GM19099 (cell line): ENCODE measurements at regions not wholly inside any gene's neighbourhood (a gene's known extent, or its start where the extent isn't known, plus 50 kb on each side); places are given as distances from the start of the nearest gene placed in this dataset.

Experiments used
- POLR2A ChIP-seq: IDR thresholded peaks from 3 replicates; pipeline ENCODE4 v1.6.1; 2011; ENCODE audit warnings: low read depth; ENCODE audit not compliant: insufficient read length; ENCODE audit errors: extremely low read depth

DNA sequence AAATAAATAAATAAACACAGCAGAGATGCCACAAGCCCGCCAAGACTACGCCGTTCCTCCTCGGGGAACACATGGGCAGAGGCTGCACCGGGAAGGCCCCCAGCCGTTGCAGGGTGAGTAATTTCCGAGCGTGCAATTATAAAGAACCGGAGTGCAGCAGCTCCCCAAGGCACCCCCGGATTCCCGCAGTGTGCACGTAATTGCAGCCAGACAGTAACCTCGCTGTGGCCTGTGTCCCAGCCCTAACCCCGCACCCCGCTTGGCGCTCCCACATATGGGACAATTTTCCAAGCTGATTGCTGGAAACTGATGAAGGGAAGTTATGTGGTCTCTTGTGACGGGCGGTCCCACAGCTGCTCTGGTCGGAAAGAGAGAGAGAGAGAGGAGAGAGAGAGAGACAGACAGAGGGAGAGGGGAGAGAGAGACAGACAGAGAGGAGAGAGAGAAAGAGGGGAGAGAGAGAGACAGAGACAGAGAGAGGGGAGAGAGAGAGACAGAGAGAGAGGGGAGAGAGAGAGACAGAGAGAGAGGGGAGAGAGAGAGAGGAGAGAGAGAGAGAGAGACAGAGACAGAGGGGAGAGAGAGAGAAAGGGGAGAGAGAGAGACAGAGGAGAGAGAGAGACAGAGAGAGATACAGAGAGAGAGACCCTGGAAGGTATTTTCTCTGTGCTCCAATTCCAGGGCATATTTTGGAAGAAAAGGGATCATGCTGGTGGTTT is 275.4 kb downstream of the SHOX start:
- no peak for TF ChIP-seq POLR2A

DNA sequence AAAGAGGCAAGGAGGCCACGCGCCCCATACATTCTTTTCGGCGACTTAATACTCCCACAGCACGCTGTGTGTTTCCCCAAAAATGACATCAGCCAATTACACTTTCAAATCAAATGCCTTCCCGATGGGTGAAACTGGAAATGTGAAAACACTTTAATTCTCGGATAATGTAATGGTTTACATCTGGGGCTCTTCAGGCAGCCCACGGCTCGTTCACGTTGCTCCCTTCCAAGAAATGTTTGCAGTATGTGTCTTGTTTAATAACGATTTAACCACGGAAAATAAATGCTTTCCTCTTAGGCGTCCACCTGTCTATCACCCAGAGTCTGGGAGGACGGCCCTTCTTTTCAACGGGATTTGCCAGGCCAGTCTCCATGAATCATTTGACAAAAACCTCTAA is 272.5 kb downstream of the SHOX start:
- TF ChIP-seq POLR2A, result no peak

DNA sequence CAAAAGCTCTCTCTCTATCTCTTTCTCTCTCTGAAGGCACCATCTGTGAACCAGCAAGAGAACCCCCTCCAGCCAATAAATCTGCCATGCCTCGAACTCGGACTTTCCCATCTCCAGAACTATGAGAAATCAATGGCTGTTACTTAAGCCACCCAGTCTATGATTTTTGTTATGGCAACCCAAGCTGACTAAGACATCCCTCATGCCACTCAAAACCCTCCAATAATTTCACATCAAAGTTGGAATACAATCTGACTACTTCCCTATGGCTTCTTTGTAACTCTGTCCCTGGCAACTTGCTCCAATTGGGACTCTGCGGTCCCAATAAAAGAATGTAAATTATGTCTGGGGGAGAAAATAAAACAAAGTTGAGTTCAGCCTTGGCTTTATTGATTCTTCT is 265.7 kb downstream of the SHOX start:
- TF ChIP-seq POLR2A, result no peak

DNA sequence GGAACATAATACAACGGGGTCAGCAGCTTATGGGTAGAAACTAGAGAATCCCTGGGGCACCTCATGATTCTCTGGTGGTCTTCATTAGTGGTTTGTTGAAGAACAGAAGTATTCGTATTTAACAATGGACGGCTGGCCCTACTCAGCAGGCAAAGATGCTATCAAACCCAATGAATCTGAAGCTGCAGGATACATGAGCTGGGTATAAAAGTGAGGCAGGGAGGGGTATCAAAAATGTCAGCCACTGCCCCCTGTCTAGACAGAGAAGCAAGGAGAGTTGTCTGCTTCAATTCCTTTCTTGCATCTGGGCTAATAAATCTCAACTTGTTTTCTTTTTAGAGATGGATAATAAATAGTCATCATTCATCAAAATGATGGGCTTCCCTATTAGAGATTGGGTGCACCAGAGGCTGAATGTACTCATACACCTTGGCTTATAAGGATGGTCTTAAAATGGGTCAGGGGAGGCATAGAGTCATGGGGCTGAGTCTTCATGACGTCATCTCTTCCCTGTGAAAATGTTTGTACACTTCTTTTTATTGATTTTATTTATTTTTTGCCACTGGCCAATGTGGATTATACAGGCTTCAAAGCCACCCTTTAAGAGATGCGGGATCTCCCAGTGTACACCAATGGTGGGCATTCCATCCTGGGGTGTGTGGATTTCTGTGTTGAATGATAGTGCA is 259.5 kb downstream of the SHOX start:
- no peak for TF ChIP-seq POLR2A

DNA sequence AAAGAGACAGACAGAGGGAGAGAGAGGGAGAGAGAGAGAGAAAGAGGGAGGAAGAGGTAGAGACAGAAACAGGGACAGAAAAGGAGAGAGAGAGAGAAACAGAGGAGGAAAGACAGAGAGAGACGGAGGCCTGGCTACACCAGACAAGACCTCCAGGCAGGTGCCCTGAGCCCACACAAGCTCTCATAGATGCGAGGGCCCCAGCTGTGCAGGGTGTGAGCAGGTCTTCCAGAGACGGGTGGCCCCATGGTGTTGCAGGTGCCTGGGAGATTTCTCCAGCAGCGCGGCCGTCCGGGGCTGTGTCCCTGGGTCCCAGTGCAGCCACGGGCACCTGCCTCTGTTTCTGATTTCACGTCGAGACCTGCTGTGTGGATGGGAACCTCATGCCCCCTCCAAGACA is 253.0 kb downstream of the SHOX start:
- TF ChIP-seq POLR2A, result no peak

DNA sequence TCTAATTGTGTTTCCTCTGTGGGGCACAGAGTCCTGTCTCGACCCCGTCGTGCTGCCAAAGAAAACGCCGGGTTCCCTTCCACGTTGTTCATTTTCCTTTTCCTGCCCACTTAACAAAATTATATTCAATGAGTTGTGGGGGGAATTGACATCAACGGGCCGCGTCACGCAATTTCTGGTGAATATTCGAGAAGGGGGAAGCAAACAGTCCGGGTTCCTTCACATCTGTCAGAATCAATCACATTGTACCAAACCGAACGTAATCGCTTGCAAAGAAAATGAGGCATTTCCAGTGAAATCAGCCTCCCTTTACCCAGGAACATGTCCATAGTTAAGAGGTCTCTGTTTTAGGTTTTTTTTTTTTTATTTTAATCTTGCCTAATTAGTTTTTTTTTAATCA is 243.5 kb downstream of the SHOX start:
- TF ChIP-seq POLR2A, result no peak

DNA sequence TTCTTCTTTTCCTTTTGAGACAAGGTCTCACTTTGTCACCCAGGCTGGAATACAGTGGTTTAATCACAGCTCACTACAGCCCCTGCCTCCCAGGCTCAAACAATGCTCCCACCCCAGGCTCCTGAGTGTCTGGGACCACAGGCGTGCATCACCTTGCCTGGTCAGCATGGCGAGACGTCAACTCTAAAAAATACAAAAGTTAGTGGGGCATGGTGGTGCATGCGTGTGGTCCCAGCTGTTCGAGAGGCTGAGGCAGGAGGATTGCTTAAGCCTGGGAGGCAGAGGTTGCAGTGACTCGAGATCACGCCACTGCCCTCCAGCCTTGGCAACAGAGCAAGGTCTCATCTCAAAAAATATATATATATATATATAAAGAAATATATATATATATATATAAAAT is 242.4 kb downstream of the SHOX start:
- TF ChIP-seq POLR2A, result no peak

DNA sequence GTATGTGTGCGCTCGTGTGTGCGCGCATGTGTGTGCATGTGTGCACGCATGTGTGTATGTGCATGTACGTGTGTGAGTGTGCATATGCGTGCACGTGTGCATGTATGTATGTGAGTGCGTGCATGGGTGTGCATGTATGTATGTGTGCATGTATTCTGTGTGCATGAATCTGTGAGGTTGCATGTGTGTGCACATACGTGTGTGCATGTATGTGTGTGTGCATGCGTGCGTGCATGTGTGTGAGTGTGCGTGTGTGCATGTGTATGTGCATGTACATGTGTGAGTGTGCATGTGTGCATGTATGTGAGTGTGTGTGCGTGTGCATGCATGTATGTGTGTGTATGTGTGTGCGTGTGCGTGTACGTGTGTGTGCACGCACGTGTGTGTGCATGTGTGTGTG is 241.5 kb downstream of the SHOX start:
- no peak for TF ChIP-seq POLR2A

DNA sequence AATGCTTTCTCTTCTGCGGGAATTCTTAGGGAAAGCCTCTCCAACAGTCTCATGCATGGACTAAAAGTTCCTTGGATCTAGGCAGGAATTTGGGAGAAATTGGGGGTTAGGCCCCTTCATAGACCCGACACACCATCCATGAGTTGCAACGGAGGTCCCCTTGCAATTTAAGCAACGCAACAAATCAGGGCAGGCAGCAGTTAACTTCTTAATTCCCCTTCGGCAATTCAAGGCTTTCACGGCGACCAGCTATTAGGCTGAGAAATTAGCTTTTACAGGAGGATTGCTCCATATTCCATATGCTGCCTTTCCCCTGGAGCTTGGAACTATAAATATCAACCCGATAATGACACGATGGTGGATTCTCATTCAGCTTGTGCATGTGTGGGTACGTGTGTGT is 241.0 kb downstream of the SHOX start:
- no peak for TF ChIP-seq POLR2A

DNA sequence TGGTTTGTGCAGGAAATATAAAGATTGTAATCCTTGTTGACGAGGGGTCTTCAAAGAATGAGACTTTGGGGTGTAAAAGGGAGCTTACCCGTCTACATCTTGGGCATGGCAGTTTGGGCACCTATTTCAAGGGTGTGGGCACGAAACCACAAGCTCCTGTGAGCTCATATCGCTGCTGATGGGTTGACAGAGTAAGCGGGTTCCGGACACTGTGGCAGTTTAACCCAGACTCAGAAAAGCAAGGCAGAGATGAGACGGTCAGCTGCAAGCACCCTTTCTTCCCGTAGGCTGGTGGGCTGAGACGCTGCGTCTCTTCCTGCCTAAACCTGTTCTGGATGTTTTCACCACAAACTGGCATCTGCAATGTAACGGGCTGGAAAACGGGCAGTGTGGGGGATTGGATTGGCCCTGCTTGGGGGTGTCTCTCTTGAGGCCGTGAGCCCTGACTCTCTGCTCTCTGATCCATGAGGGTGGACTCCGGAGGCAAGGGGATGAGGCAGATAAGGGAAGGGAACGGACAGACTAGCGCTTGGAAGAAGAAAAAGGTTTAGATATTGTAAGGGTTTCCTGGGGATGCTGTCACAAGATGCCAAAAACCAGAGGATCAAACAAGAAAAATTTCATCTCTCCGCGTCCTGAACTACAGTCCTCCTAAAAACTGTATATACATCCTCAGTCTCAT is 237.5 kb downstream of the SHOX start:
- no peak for TF ChIP-seq POLR2A

DNA sequence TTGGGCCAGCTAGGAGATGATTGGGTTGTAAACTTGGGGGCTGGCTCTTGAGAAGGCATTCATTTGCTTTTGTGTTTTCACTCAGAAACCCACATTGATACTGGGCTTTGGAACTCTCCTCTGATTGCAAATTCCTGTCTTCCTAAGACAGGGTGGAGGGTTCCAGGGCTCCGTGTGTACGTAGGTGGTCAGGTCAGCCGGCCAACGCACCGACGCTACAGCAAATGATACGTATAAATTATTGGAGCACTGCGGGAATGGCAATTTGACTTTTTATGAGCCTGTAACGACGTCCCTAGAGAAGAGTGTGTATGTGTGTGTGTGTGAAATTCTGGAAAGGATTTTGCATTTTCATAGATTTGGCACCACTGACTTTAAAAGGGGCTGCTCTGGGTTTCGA is 236.9 kb downstream of the SHOX start:
- no peak for TF ChIP-seq POLR2A

DNA sequence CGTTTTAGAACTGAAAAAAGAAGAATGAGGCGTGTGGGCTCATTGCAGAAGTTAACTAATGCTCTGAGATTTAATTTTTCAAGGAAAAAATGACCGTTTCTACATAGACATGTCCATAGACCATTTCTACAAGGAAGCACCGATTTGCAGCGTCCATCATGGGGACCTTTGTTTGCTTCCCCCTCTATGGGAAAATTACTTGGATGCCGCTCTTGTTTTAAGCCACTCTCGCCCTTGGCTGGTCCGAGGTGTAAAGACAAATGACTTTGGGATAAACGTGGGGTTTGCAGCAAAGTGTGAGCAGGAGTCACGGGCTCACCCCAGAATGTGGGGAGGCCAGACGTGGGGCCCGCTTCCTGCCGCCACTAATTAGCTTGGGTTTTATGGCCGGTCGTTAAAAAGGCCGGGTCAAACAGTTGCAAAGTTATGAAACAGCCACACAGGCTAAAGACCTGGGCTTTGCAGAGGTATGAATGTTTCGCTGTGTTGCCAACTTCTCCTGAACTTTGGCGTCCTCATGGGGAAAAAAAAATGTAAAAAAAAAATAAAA is 235.9 kb downstream of the SHOX start:
- no peak for TF ChIP-seq POLR2A

DNA sequence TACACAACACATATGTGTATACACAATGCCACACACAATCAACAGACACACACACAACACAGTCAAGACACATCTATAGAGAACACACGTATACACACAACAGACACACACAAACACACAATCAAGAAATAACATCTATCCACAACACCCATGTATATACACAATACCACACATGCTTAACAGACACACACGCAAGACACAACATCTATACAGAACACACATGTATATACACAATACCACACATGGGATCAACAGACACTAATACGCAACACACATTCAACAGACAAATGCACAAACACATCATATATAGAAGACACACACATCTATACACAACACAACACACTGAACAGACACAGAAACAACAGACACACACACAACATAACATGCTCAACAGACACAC is 234.8 kb downstream of the SHOX start:
- TF ChIP-seq POLR2A, result no peak

DNA sequence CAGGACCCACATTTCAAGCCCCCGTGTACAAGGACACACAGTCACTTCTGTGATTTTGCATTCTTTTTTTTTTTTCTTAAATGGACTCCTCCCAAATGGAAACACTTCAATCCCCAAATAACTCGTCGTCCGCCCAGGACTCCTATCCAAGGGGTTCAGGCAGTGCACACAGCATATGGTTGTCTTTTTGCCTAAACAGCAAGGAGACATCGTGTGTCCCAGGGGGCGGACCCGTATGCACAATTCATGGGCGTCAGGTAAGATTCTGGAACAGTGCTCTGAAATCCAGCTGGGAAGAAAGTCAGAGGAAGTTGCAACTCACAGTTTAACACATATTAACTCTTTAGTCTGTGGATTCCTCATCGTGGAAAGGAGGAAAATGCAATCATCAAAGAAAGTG is 231.3 kb downstream of the SHOX start:
- TF ChIP-seq POLR2A, result no peak

DNA sequence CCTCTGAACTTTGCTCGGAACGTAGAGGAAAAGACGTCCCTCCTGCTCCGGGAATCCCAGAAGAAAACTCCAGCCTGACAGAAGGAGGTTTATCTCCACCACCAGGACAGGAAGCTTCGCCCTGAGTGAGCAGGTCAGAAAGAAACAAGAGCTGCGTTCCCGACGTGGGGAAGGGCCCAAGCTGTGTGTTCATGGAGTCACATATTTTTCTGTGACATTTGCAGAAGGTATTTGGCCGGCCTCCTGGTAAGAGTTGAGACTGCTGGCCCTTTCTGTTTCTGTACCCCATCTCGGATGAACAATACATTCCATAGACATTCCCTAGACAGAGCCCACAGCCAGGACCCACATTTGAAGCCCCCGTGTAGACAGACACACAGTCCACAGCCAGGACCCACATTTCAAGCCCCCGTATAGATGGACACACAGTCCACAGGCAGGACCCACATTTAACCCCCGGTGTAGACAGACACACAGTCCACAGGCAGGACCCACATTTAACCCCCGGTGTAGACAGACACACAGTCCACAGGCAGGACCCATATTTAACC is 230.8 kb downstream of the SHOX start:
- no peak for TF ChIP-seq POLR2A

DNA sequence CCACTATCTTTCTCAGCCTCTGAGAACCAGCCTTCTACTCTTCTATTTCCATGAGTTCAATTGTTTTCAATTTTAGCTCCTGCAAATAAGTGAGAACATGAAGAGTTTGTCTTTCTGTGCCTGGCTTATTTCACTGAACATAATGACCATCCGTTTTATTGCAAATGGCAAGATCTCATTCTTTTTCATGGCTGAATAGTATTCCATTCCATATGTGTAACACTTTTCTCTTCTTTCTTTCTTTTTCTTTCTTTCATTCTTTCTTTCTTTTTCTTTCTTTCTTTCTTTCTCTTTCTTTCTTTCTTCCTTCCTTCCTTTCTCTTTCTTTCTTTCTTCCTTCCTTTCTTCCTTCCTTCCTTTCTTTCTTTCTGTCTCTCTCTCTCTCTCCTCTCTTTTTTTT is 228.7 kb downstream of the SHOX start:
- no peak for TF ChIP-seq POLR2A

DNA sequence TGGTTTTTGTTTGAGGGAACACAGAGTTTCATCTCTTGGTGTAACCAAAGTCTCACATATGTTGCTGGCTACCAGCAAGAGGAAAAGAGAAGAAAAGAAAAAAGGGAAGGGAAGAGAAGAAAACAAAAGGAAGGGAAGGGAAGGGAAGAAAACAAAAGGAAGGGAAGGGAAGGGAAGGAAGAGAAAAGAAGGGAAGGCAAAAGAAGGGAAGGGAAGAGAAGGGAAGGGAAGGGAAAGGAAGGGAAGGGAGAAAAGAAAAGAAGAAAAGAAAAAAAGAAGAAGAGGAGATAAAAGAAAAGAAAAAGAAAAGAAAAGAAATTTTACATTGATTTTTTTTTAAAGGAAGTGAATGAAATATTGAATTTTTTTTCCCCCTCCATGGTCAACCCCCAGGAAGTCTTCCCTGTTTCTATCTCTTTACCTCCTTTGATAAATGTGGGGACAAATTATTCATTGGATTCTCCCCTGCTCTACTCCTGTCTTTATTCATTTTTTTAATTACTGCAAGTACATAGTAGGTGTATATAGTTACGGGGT is 228.0 kb downstream of the SHOX start:
- TF ChIP-seq POLR2A, result no peak
